ENCODE measurements at regions not wholly inside any gene's neighbourhood (a gene's known extent, or its start where the extent isn't known, plus 50 kb on each side); places are given as distances from the start of the nearest gene placed in this dataset.

- WGBS: 97% methylated on average over 1 of the region's 1 CpG
- Histone ChIP-seq H3K4me3 (ENCODE audit: low read depth, low read length) (no peak overlapping the region), H3K36me3 (ENCODE audit: insufficient read depth) (no peaks in the 10 kb centered on the region), H3K27ac (ENCODE audit: low read depth) (no peak overlapping the region), H3K4me1 (ENCODE audit: insufficient read depth) (no peaks in the 10 kb centered on the region)
- no peak for DNase-seq (ENCODE audit: extremely low spot score)
Observed at GRCh38 chr3:124532071-124532470, 198.2 kb upstream of the UMPS start.

GRCh38 chr3:124535306-124535705 lies 194.9 kb upstream of the UMPS start:
- Histone ChIP-seq H3K27ac (ENCODE audit: low read depth) (no peak overlapping the region), H3K4me3 (ENCODE audit: low read depth, low read length) (no peak overlapping the region), H3K4me1 (ENCODE audit: insufficient read depth) (no peaks in the 10 kb centered on the region), H3K36me3 (ENCODE audit: insufficient read depth) (no peaks in the 10 kb centered on the region)
- no peak for DNase-seq (ENCODE audit: extremely low spot score)
- 81% methylated on average over 1 of the region's 1 CpG for WGBS

- Histone ChIP-seq H3K4me3 (ENCODE audit: low read depth, low read length) (no peak overlapping the region), H3K36me3 (ENCODE audit: insufficient read depth) (no peaks in the 10 kb centered on the region), H3K4me1 (ENCODE audit: insufficient read depth) (no peaks in the 10 kb centered on the region), H3K27ac (ENCODE audit: low read depth) (no peak overlapping the region)
- WGBS: 80% methylated on average over 6 of the region's 6 CpGs
- DNase-seq (ENCODE audit: extremely low spot score): no peak
Observed at GRCh38 chr3:124540550-124541211, 189.6 kb upstream of the UMPS start.

- Histone ChIP-seq H3K4me1 (ENCODE audit: insufficient read depth) (no peaks in the 10 kb centered on the region), H3K4me3 (ENCODE audit: low read depth, low read length) (no peak overlapping the region), H3K27ac (ENCODE audit: low read depth) (no peak overlapping the region), H3K36me3 (ENCODE audit: insufficient read depth) (no peaks in the 10 kb centered on the region)
- DNase-seq (ENCODE audit: extremely low spot score): no peak
- WGBS: 82% methylated on average over 6 of the region's 6 CpGs
Observed at GRCh38 chr3:124542214-124542869, 187.9 kb upstream of the UMPS start.

- H3K36me3 ChIP-seq (ENCODE audit: insufficient read depth): no peaks in the 10 kb centered on the region
- no peak for DNase-seq (ENCODE audit: extremely low spot score)
- no peaks in the 10 kb centered on the region for H3K4me1 ChIP-seq (ENCODE audit: insufficient read depth)
- WGBS: 66% methylated on average over 3 of the region's 3 CpGs
- H3K27ac ChIP-seq (ENCODE audit: low read depth): no peak overlapping the region
- no peak overlapping the region for H3K4me3 ChIP-seq (ENCODE audit: low read depth, low read length)
Observed at GRCh38 chr3:124545891-124546290, 184.4 kb upstream of the UMPS start.

- 69% methylated on average over 5 of the region's 5 CpGs for WGBS
- Histone ChIP-seq H3K36me3 (ENCODE audit: insufficient read depth) (no peaks in the 10 kb centered on the region), H3K4me3 (ENCODE audit: low read depth, low read length) (no peak overlapping the region), H3K4me1 (ENCODE audit: insufficient read depth) (no peaks in the 10 kb centered on the region), H3K27ac (ENCODE audit: low read depth) (no peak overlapping the region)
- no peak for DNase-seq (ENCODE audit: extremely low spot score)
Observed at GRCh38 chr3:124552224-124552623, 178.0 kb upstream of the UMPS start.

GRCh38 chr3:124553178-124553577 lies 177.1 kb upstream of the UMPS start:
- DNase-seq (ENCODE audit: extremely low spot score): no peak
- Histone ChIP-seq H3K36me3 (ENCODE audit: insufficient read depth) (no peaks in the 10 kb centered on the region), H3K4me1 (ENCODE audit: insufficient read depth) (no peaks in the 10 kb centered on the region), H3K4me3 (ENCODE audit: low read depth, low read length) (no peak overlapping the region), H3K27ac (ENCODE audit: low read depth) (no peak overlapping the region)
- 83% methylated on average over 3 of the region's 3 CpGs for WGBS

GRCh38 chr3:124556636-124557035 lies 173.6 kb upstream of the UMPS start:
- WGBS: 65% methylated on average over 2 of the region's 2 CpGs
- Histone ChIP-seq H3K4me1 (ENCODE audit: insufficient read depth) (no peaks in the 10 kb centered on the region), H3K27ac (ENCODE audit: low read depth) (no peak overlapping the region), H3K36me3 (ENCODE audit: insufficient read depth) (no peaks in the 10 kb centered on the region), H3K4me3 (ENCODE audit: low read depth, low read length) (no peak overlapping the region)
- no peak for DNase-seq (ENCODE audit: extremely low spot score)

GRCh38 chr3:124557433-124558232 lies 172.6 kb upstream of the UMPS start:
- no peak overlapping the region for H3K4me3 ChIP-seq (ENCODE audit: low read depth, low read length)
- 44% methylated on average over 5 of the region's 5 CpGs for WGBS
- DNase-seq (ENCODE audit: extremely low spot score): no peak
- H3K36me3 ChIP-seq (ENCODE audit: insufficient read depth): no peaks in the 10 kb centered on the region
- no peaks in the 10 kb centered on the region for H3K4me1 ChIP-seq (ENCODE audit: insufficient read depth)
- H3K27ac ChIP-seq (ENCODE audit: low read depth): no peak overlapping the region

GRCh38 chr3:124558991-124559845 lies 171.0 kb upstream of the UMPS start:
- no peaks in the 10 kb centered on the region for H3K36me3 ChIP-seq (ENCODE audit: insufficient read depth)
- H3K4me3 ChIP-seq (ENCODE audit: low read depth, low read length): no peak overlapping the region
- 35% methylated on average over 8 of the region's 8 CpGs for WGBS
- H3K4me1 ChIP-seq (ENCODE audit: insufficient read depth): no peaks in the 10 kb centered on the region
- H3K27ac ChIP-seq (ENCODE audit: low read depth): no peak overlapping the region
- peak; percentile 49 for DNase-seq (ENCODE audit: extremely low spot score)

- Histone ChIP-seq H3K27ac (ENCODE audit: low read depth) (no peak overlapping the region), H3K4me1 (ENCODE audit: insufficient read depth) (no peaks in the 10 kb centered on the region), H3K36me3 (ENCODE audit: insufficient read depth) (no peaks in the 10 kb centered on the region), H3K4me3 (ENCODE audit: low read depth, low read length) (no peak overlapping the region)
- DNase-seq (ENCODE audit: extremely low spot score): peak; percentile 49
- WGBS: 36% methylated on average over 9 of the region's 9 CpGs
Observed at GRCh38 chr3:124559846-124560574, 170.2 kb upstream of the UMPS start.

GRCh38 chr3:124560666-124561215 lies 169.5 kb upstream of the UMPS start:
- Histone ChIP-seq H3K4me3 (ENCODE audit: low read depth, low read length) (no peak overlapping the region), H3K27ac (ENCODE audit: low read depth) (no peak overlapping the region), H3K36me3 (ENCODE audit: insufficient read depth) (no peaks in the 10 kb centered on the region), H3K4me1 (ENCODE audit: insufficient read depth) (no peaks in the 10 kb centered on the region)
- DNase-seq (ENCODE audit: extremely low spot score): no peak
- 89% methylated on average over 2 of the region's 2 CpGs for WGBS

Data from urinary bladder (tissue), 3 donors.